ENCODE measurements at regions not wholly inside any gene's neighbourhood (a gene's known extent, or its start where the extent isn't known, plus 50 kb on each side); places are given as distances from the start of the nearest gene placed in this dataset.
"Not testable (repeated sequence)": the region's sequence is repeated elsewhere in the genome, so short reads cannot be mapped to it uniquely, and the experiment has no call there.

GRCh38 chr6:81308577-81309279 is 443.8 kb downstream of the TENT5A start:
- no peak overlapping the region for H3K4me3 ChIP-seq (ENCODE audit: low read length)
- no peaks in the 10 kb centered on the region for H3K27me3 ChIP-seq (ENCODE audit: control insufficient read depth, insufficient read depth, low read length)
- H3K36me3 ChIP-seq (ENCODE audit: control insufficient read depth, insufficient read depth, low read length), result no peaks in the 10 kb centered on the region
- H3K4me1 ChIP-seq (ENCODE audit: control insufficient read depth, insufficient read depth, low read length), result no peaks in the 10 kb centered on the region
- no peaks in the 10 kb centered on the region for H3K9me3 ChIP-seq (ENCODE audit: control insufficient read depth, low read length)
- H3K9ac ChIP-seq (ENCODE audit: low read length), result no peak overlapping the region

DNA sequence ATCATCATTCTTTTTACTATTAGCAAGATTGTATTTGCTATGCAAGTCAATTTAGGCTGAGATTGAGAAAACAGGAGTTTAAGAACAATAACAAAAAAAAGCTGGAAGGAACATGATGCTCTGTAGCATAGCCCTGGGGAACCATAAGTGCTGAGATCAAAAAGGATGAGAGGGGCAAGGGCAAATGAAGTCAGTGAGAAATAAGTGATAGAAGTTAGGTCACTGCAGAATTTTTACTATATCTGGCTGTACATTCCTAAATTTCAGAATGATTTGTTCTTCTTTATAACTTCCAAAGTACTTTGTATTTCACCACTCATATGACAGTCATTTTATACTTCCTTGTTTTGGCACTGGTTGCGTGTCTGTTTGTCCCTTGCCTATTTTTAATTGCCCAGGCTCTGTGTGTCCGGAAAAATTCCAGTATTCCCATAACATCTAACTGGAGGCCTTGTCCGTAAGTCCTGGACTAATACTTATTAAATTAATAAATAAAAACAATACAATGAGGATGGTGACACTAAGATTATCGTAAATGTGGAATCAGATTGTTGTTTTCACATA is 444.7 kb downstream of the TENT5A start:
- Histone ChIP-seq H3K4me3 (ENCODE audit: low read length) (no peak overlapping the region), H3K9ac (ENCODE audit: low read length) (no peak overlapping the region)

GRCh38 chr6:81304466-81304865 is 448.0 kb downstream of the TENT5A start:
- H3K9ac ChIP-seq (ENCODE audit: low read length), result no peak overlapping the region
- H3K27me3 ChIP-seq (ENCODE audit: control insufficient read depth, insufficient read depth, low read length), result no peaks in the 10 kb centered on the region
- H3K9me3 ChIP-seq (ENCODE audit: control insufficient read depth, low read length), result no peaks in the 10 kb centered on the region
- H3K4me3 ChIP-seq (ENCODE audit: low read length), result no peak overlapping the region
- H3K4me1 ChIP-seq (ENCODE audit: control insufficient read depth, insufficient read depth, low read length), result no peaks in the 10 kb centered on the region
- no peaks in the 10 kb centered on the region for H3K36me3 ChIP-seq (ENCODE audit: control insufficient read depth, insufficient read depth, low read length)

More for the DNA sequence above, 444.7 kb downstream of the TENT5A start:
- no peaks in the 10 kb centered on the region for H3K36me3 ChIP-seq (ENCODE audit: control insufficient read depth, insufficient read depth, low read length)
- H3K27me3 ChIP-seq (ENCODE audit: control insufficient read depth, insufficient read depth, low read length), result no peaks in the 10 kb centered on the region
- no peaks in the 10 kb centered on the region for H3K4me1 ChIP-seq (ENCODE audit: control insufficient read depth, insufficient read depth, low read length)
- no peaks in the 10 kb centered on the region for H3K9me3 ChIP-seq (ENCODE audit: control insufficient read depth, low read length)

- Histone ChIP-seq H3K4me3 (ENCODE audit: low read length) (no peak overlapping the region), H3K36me3 (ENCODE audit: control insufficient read depth, insufficient read depth, low read length) (no peaks in the 10 kb centered on the region), H3K27me3 (ENCODE audit: control insufficient read depth, insufficient read depth, low read length) (no peaks in the 10 kb centered on the region), H3K4me1 (ENCODE audit: control insufficient read depth, insufficient read depth, low read length) (no peaks in the 10 kb centered on the region), H3K9ac (ENCODE audit: low read length) (no peak overlapping the region), H3K9me3 (ENCODE audit: control insufficient read depth, low read length) (no peaks in the 10 kb centered on the region)
Measured at GRCh38 chr6:81300961-81301360, 451.5 kb downstream of the TENT5A start.

- Histone ChIP-seq H3K36me3 (ENCODE audit: control insufficient read depth, insufficient read depth, low read length) (no peaks in the 10 kb centered on the region), H3K27me3 (ENCODE audit: control insufficient read depth, insufficient read depth, low read length) (no peaks in the 10 kb centered on the region), H3K9ac (ENCODE audit: low read length) (no peak overlapping the region), H3K4me1 (ENCODE audit: control insufficient read depth, insufficient read depth, low read length) (no peaks in the 10 kb centered on the region), H3K4me3 (ENCODE audit: low read length) (no peak overlapping the region), H3K9me3 (ENCODE audit: control insufficient read depth, low read length) (no peaks in the 10 kb centered on the region)
Measured at GRCh38 chr6:81298751-81299150, 453.7 kb downstream of the TENT5A start.

DNA sequence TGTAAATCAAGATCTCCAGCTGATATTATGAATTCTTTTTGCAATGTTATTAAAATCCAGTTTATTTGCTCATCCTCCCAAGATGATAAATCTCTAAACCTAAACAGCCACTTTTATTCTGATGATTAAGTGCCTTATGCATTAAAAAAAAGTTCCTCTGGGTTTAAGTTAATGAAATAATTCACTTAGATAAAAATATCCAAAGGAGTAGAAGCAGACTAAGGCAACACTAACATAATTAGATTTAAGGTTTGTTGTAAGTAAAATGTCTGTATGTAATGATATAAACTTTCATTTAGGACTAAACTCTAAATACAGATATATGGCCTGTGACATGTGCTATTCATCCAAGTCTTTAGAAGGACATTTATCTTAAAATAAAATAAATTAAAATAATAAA is 457.2 kb downstream of the TENT5A start:
- no peaks in the 10 kb centered on the region for H3K9me3 ChIP-seq (ENCODE audit: control insufficient read depth, low read length)
- H3K27me3 ChIP-seq (ENCODE audit: control insufficient read depth, insufficient read depth, low read length), result no peaks in the 10 kb centered on the region

DNA sequence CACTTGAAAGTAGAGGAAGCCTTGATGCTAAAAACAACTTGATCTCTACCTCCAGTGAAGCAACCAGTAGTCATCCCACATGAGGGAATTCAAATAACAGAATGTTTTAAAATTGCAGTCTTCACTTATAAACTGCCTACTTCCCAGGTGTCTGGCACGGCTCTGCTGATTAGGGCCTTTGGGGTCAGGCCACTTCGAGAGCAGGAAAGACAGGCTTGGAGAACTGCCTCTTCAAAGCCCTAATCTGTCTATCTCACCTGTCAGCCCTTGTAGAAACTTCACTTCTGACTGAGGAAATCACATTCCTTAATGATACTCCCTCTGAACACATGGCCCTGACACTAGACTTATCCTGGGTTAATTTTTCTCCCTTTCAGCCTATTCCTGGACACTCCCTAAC is 458.6 kb downstream of the TENT5A start:
- no peaks in the 10 kb centered on the region for H3K27me3 ChIP-seq (ENCODE audit: control insufficient read depth, insufficient read depth, low read length)
- no peak overlapping the region for H3K4me3 ChIP-seq (ENCODE audit: low read length)
- H3K4me1 ChIP-seq (ENCODE audit: control insufficient read depth, insufficient read depth, low read length), result no peaks in the 10 kb centered on the region
- H3K9ac ChIP-seq (ENCODE audit: low read length), result no peak overlapping the region
- H3K36me3 ChIP-seq (ENCODE audit: control insufficient read depth, insufficient read depth, low read length), result no peaks in the 10 kb centered on the region
- no peaks in the 10 kb centered on the region for H3K9me3 ChIP-seq (ENCODE audit: control insufficient read depth, low read length)

More for the DNA sequence above, 457.2 kb downstream of the TENT5A start:
- H3K9ac ChIP-seq (ENCODE audit: low read length), result no peak overlapping the region
- H3K4me1 ChIP-seq (ENCODE audit: control insufficient read depth, insufficient read depth, low read length), result no peaks in the 10 kb centered on the region
- no peak overlapping the region for H3K4me3 ChIP-seq (ENCODE audit: low read length)
- H3K36me3 ChIP-seq (ENCODE audit: control insufficient read depth, insufficient read depth, low read length), result no peaks in the 10 kb centered on the region

- H3K4me3 ChIP-seq (ENCODE audit: low read length), result no peak overlapping the region
Measured at GRCh38 chr6:81289229-81289628, 463.3 kb downstream of the TENT5A start.

GRCh38 chr6:81265106-81265505 is 487.4 kb downstream of the TENT5A start:
- Histone ChIP-seq H3K4me1 (ENCODE audit: control insufficient read depth, insufficient read depth, low read length) (no peaks in the 10 kb centered on the region), H3K36me3 (ENCODE audit: control insufficient read depth, insufficient read depth, low read length) (no peaks in the 10 kb centered on the region), H3K27me3 (ENCODE audit: control insufficient read depth, insufficient read depth, low read length) (no peaks in the 10 kb centered on the region), H3K4me3 (ENCODE audit: low read length) (peak overlapping the region; percentile 8), H3K9me3 (ENCODE audit: control insufficient read depth, low read length) (no peaks in the 10 kb centered on the region), H3K9ac (ENCODE audit: low read length) (no peak overlapping the region)

More at GRCh38 chr6:81289229-81289628, 463.3 kb downstream of the TENT5A start:
- Histone ChIP-seq H3K9ac (ENCODE audit: low read length) (no peak overlapping the region), H3K27me3 (ENCODE audit: control insufficient read depth, insufficient read depth, low read length) (no peaks in the 10 kb centered on the region), H3K9me3 (ENCODE audit: control insufficient read depth, low read length) (no peaks in the 10 kb centered on the region), H3K4me1 (ENCODE audit: control insufficient read depth, insufficient read depth, low read length) (no peaks in the 10 kb centered on the region), H3K36me3 (ENCODE audit: control insufficient read depth, insufficient read depth, low read length) (no peaks in the 10 kb centered on the region)

- no peaks in the 10 kb centered on the region for H3K36me3 ChIP-seq (ENCODE audit: control insufficient read depth, insufficient read depth, low read length)
- H3K9ac ChIP-seq (ENCODE audit: low read length), result no peak overlapping the region
- no peaks in the 10 kb centered on the region for H3K9me3 ChIP-seq (ENCODE audit: control insufficient read depth, low read length)
- H3K27me3 ChIP-seq (ENCODE audit: control insufficient read depth, insufficient read depth, low read length), result no peaks in the 10 kb centered on the region
- no peak overlapping the region for H3K4me3 ChIP-seq (ENCODE audit: low read length)
- no peaks in the 10 kb centered on the region for H3K4me1 ChIP-seq (ENCODE audit: control insufficient read depth, insufficient read depth, low read length)
Measured at GRCh38 chr6:81263531-81264168, 488.8 kb downstream of the TENT5A start.

- Histone ChIP-seq H3K27me3 (ENCODE audit: control insufficient read depth, insufficient read depth, low read length) (no peaks in the 10 kb centered on the region), H3K36me3 (ENCODE audit: control insufficient read depth, insufficient read depth, low read length) (no peaks in the 10 kb centered on the region), H3K9ac (ENCODE audit: low read length) (no peak overlapping the region), H3K9me3 (ENCODE audit: control insufficient read depth, low read length) (no peaks in the 10 kb centered on the region), H3K4me3 (ENCODE audit: low read length) (no peak overlapping the region), H3K4me1 (ENCODE audit: control insufficient read depth, insufficient read depth, low read length) (no peaks in the 10 kb centered on the region)
Measured at GRCh38 chr6:81262656-81263055, 489.8 kb downstream of the TENT5A start.

DNA sequence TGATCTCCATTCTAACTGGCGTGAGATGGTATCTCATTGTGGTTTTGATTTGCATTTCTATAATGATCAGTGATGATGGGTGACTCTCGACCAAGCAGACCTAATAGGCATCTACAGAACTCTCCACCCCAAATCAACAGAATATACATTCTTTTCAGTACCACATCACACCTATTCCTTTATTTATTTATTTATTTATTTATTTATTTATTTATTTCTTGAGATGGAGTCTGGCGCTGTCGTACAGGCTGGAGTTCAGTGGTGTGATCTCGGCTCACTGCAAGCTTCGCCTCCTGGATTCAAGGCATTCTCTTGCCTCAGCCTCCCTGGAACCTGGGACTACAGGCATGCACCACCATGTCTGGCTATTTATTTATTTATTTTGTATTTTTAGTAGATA is 496.3 kb downstream of the TENT5A start:
- not testable (repeated sequence) for H3K9ac ChIP-seq (ENCODE audit: low read length); H3K27me3 ChIP-seq (ENCODE audit: control insufficient read depth, insufficient read depth, low read length); H3K4me1 ChIP-seq (ENCODE audit: control insufficient read depth, insufficient read depth, low read length); H3K4me3 ChIP-seq (ENCODE audit: low read length); H3K9me3 ChIP-seq (ENCODE audit: control insufficient read depth, low read length); H3K36me3 ChIP-seq (ENCODE audit: control insufficient read depth, insufficient read depth, low read length)

All from mucosa of stomach (tissue), 1 donor.